HG02763 (cell line): ENCODE measurements at regions not wholly inside any gene's neighbourhood (a gene's known extent, or its start where the extent isn't known, plus 50 kb on each side); places are given as distances from the start of the nearest gene placed in this dataset.
"Not testable (repeated sequence)": the region's sequence is repeated elsewhere in the genome, so short reads cannot be mapped to it uniquely, and the experiment has no call there.

ENCODE experiments used
- ATAC-seq: cut with Tn5 transposase; IDR thresholded peaks from one replicate; pipeline ENCODE4 v1.9.1; 2021; ENCODE audit warnings: mild to moderate bottlenecking, moderate library complexity; ENCODE audit not compliant: unreplicated experiment

DNA sequence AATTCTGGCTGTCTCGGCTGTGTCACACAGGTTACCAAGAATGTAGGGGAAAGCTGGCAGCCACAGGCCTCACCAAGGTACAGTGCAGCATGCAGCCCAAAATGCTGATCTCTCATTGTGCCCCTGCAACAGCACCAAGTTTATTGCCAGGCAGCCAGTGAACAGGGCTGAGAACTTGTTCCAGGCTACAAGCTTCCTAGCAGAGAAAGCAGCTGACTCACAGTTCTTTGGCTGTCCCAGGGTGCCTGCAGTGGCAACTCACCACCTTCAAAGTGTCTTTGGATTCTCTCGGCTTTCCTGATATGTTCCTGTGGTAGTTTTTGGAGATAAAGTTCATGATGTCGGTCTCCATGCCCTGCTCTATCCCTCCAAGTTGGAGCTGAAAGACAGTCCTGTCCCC, 719.1 kb upstream of the ANO3 start:
- no peak for ATAC-seq

DNA sequence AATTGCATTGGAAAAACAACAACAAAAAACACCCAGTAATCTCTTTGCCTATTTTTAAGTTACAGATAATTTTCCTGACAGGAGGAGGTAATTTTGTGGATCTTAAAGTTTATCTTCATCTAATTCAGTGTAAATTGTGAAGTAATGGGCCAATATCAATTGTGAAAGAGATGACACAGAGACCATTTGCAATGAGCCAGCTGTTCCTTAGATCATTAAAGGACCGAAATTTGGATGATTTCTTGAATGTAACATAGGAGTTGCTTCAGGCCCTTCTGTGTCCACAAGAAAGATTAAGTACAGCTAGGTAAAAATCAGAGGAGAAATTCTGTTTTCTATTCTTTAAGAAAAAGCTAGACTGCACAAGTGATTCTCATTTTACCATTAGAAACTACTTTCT, 718.5 kb upstream of the ANO3 start:
- ATAC-seq: no peak

DNA sequence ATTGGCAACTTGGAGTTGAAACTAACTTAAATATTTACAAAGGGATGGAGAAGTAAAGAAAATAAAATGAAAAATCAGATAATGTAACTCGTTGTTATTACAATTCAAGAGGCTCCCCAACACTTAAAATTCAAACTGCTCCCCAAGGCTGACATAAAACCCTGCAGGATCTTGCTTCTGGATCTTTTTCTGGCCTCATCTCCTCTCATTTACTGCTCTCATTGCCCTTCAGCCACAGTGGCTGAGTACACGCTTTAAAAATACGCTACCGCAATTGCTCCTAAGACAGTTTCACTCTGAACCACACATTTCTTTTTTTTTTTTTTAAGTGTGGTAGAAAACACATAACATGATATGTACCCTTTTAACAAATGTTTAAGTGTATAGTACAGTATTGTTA, 718.1 kb upstream of the ANO3 start:
- no peak for ATAC-seq

DNA sequence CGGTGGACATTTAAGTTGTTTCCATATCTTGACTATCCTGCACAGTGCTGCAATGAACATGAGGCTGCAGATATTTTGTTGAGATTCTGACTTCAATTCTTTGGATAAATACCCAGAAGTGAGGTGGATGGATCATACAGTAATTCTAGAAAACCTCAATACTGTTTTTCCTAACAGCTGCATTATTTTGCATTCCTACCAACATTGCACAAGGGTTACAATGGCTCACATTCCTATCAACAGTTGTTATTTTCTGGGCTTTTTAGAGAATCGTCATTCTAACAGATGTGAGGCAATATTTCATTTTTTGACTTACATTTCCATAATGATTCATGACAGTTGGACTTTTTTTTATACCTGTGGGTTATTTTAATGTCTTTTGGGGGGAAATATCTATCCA, 716.9 kb upstream of the ANO3 start:
- ATAC-seq: no peak

DNA sequence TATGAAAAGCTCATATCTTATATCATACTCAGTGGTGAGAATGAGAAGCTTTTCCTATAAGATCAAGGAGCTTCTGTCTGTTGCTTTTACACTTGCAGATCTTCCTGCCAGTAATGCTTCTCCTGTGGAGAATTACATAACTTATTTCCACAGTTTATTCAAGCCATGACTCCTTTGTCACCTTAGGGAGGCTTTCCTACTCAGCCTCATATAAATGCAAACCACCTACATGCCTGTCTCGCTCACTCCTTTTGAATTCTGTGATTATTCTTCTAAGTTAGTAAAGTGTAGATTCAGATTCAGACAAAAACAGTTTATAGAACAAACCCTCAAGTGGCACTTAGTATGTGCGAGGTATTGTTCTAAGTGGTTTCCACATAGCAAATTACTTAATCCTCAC, 716.1 kb upstream of the ANO3 start:
- no peak for ATAC-seq

DNA sequence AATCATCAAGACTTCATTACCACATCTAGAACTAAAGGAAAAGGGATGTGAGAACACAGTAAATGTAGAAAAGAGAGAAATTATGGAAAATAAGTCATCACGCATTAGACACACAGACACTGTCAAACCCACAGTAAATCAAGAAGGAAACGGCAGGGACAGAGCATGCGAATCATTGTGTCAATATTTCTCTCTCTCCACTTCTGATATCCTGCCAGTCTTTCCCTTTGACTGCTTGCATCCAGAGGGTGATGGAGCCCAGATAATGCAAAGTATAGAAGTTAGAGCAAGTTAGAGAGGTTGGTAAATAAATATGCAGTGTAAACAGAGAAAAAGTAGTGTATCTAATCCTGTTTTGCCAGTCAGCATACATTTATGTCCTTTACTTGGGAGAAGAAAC, 706.8 kb upstream of the ANO3 start:
- no peak for ATAC-seq

DNA sequence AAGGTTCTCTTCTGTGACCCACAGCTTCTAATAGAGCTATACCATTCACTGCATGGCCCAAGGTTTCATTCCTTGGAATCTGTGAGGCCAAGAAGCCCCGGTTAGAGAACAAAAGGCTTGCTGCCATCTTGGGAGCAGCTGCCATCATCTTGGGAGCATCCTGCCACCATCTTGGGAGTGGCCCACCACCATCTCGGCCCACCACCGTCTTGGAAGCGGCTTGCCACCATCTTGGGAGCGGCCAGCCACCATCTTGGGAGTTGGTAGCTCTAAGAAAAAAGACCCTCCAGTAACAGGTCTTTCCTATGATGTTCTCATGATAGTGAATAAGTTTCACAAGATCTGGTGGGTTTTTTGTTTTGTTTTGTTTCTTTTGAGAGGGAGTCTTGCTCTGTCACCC, 703.9 kb upstream of the ANO3 start:
- no peak for ATAC-seq

DNA sequence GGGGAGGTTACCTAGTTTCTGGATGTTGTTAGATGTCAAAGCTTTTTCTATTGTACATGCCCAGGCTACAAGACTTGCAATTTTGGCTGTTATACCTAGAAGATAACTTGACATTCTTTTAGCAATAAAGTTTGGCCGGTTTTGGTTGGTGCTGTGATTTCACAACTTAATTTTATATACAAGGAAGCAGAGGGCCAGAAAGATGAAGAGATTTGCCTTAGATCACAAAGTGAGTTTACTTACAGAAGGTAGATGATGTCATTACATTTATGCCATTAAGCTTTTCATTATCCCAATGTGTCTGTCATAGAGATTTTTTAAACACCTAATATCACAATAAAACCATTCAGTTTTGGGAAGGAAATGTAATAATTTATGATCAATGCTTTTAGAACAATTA, 698.7 kb upstream of the ANO3 start:
- no peak for ATAC-seq

DNA sequence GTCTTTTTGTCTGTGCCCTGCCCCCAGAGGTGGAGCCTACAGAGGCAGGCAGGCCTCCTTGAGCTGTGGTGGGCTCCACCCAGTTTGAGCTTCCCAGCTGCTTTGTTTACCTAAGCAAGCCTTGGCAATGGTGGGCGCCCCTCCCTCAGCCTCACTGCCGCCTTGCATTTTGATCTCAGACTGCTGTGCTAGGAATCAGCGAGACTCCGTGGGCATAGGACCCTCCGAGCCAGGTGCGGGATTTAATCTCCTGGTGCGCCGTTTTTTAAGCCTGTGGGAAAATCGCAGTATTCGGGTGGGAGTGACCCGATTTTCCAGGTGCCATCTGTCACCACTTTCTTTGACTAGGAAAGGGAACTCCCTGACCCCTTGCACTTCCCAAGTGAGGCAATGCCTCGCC, 682.7 kb upstream of the ANO3 start:
- not testable (repeated sequence) for ATAC-seq

DNA sequence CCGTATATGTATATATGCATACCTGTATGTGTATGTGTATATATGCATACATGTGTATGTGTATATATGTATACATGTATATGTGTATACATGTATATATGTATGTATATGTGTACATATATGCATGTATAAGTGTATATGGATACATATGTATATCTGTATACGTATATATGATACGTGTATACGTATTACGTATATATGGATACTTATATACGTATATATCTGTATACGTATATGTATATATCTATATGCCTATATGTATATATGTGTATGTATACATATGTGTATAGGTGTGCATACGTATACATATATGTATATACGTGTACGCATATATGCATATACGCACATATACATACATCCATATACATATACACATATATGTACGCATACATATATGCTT, 681.6 kb upstream of the ANO3 start:
- ATAC-seq: no peak

DNA sequence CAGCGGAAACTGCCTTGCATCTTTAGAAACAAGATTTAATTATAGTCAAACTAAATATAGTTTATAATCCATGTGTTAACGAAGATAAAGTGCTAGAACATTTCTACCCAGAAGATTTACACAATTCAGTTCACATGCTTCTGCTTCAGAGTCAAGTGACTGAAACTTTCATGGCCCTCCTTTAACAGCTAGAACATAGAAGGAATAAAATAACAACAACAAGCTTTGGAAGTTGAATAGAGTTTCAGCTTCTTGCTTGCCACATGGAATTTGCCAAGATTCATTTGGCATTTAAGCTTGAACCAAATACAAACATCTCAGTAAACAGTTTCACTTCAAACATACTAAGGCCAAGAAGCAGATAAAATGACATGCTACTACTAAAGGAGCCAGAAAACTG, 676.3 kb upstream of the ANO3 start:
- no peak for ATAC-seq

DNA sequence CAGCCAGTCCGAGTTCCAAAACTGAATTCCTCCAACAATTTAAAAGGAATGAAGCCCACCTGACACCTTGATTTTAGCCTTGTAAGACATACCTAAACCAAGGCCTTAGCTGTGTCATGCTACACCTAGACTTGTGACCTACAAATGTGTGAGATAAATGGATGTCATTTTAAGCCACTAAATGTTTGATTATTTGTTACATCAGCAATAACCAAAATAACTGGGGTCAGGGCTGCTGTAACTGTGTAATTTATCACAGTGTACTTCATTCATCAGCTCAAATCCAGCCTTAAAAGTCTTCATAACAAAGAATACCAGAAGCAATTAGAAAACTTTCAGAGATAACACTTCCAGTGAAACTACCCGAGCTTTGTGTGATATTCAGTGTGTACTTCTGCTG, 673.0 kb upstream of the ANO3 start:
- ATAC-seq: no peak

DNA sequence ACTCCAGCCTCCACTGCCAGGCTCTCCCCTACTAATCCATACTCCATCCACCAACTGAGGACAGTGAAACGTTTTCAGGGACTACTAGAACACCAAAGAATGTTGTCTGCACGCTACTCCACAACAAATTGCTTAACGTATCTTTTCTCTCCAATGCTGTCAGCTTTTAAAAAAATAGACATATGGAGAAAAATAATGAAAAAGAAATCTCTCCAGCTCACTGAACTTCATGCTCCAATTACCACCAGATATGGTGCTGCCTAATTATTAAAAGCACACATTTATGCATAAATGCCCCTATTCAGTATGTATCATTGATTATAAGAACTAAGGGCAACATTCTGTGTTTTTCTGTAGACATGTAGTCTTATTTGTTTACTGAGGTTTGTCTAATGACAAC, 672.2 kb upstream of the ANO3 start:
- no peak for ATAC-seq

DNA sequence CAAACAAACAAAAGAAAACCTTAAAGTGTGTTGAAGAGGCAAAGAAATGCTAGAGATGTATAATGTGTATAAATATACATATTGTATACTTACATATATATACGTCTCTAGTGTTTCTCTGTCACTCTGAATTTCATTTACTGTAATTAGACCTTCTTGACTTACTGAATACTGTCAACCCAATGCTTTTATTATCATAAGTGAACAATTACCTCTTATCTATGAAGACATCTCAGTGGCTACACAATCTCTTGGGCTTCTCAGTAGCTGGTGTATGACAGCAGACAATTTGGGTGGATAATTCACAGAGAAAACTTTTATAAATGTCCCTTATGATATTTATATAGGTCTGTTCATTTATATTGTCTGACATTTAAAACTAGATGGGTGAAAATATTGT, 664.1 kb upstream of the ANO3 start:
- ATAC-seq: no peak

DNA sequence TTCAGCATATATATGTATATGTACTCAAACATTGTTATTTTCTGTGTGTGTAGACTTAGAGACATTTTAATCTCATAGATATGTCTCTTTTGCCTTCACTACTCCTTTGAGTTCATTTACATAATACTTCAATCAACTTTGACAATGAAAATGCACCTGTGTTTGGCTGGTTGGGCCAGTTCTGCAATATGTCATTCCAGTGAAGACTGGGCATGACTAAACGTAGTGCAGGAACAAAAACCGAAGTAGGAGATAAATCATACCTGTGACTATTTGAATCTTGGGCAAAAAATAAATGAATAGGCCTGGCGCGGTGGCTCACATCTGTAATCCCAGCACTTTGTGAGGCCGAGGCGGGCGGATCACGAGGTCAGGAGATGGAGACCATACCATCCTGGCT, 640.0 kb upstream of the ANO3 start:
- ATAC-seq: no peak

DNA sequence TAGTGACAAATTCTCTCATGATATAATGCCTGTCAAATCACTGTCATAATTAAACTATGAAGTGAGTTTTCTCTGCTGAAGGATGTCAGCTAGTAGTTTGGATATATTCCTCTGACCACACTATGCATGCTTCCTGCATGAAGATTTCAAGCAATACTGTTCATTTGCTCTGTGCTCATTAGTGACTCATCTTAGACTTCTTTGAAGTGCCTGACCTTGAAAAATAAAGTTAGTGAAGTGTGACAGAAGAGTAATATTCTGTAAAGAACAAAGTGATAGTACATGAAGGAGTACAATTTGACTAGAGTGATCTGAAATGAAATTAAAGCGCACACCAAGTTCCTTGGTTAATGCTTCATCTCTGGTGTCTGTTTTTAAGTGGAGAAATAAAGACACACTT, 629.5 kb upstream of the ANO3 start:
- no peak for ATAC-seq

DNA sequence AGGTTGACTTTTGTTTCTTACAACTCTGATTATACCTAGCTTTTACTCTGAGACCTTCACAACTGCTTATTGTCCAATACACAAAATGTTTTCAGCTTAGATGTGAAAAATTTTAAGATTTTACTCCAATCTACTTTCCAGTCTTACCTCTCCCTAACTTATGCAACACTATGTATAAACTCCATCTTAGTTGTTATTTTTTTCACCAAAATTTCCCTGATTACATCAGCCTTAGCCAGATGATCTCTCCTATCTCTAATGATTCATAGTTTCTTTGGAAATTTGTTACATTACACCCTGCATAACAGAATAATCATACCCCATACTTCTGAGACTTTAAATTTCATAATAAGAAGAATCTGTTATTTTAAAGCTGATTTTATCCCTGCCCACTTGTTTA, 621.0 kb upstream of the ANO3 start:
- ATAC-seq: no peak

DNA sequence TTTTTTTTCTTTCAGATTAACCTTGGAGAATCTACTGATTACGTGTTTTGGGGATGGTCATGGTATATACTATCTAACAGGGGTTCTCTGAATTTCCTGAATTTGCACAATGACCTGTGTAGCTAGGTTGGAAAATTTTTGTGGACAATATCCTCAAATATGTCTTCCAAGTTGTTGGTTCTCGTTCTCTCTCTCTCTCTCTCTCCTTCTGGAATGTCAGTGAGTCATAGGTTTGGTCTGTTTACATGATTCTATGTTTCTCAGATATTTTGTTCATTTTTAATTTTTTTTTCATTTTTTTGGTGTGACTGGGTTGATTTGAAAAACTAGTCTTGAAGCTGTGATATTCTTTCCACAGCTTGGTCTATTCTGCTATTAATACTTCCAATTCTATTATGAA, 604.0 kb upstream of the ANO3 start:
- ATAC-seq: no peak

DNA sequence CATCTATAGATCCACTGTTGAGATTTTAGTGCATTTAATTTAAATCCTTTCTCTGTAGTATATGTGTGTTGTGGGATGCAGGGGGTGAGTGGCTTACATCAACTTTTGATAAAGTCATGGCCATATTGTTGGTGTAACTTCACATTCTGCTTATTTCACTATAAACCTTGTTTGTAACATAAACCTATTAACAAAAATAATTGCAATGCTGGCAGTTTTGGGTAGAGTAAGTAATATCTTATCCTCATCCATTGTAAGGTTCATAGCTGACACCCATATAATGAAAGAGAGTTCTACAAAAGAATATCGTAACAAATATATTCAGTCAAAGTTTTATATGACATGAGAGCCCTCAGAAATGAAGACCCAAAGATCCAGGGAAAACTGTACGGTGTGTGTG, 601.7 kb upstream of the ANO3 start:
- ATAC-seq: no peak

DNA sequence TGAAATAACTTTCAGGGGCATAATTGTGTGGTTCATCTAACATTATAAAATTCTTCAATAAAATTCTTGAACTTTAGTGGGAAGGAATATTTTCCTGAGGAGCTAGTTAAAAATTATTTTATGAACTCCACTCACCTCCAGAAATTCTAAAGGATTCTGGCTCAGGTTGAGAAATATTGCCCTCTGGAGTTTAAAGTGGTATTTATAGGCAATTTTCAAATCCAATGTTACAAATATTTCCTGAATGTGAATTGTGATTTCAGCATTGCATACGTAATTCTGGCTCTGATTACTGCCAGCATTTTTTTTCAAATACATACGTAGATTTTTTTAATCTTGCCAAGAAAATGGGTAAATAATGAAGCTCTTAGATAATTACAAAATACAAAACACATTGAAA, 598.2 kb upstream of the ANO3 start:
- no peak for ATAC-seq

DNA sequence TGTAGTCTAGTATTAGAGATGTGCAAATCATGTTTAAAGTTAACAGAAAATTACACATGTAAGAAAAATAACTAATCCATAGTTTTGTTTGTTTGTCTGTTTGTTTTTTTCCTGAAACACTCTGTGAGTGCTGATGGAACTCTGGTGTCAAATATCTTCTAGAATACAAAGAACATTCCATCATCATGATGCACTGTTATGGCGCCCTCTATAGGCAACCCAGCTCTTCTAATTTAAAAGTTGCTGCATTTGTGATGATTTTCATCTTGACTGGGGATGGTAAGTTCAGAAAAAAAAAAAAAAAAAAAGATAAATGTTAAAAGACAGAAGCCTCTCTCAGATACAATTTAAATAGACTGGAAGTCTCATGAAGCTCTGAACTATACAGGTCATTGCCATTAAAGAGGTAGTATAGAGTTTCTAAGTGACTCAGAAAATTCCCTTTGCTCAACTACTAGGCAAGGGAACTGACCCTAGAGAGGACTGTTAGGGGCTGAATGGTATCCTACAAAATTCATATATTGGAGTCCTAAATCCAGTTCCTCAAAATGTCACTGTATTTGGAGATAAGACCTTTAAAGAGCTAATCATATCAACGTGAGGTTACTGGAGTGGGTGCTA, 597.2 kb upstream of the ANO3 start:
- no peak for ATAC-seq

DNA sequence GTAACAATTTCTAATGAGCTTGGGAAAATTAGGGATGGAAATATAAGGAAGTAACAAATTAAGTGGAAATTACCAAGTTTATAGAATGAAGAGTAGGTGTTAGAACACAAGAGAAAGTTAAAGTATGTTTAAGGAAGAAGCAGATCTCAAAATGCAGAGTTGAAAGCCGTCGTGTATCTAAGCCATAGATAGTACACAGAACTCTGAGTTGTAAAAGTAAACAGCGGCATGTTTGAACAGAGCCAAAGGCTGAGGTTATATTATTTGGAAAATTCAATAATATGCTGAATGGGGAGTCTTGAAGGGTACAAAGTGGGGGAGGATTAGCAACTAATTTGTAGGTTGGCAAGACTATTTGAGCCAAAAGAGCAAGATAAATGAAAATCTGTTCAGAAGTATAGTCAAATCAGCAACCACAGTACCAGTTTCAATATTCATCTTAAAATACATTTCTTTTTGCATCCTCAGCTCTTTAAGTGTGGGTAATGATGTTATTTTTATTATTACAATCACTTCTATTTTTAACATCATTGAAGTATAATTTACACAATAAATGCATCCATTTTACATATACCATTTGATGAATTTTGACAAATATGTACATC, 594.8 kb upstream of the ANO3 start:
- ATAC-seq: no peak

DNA sequence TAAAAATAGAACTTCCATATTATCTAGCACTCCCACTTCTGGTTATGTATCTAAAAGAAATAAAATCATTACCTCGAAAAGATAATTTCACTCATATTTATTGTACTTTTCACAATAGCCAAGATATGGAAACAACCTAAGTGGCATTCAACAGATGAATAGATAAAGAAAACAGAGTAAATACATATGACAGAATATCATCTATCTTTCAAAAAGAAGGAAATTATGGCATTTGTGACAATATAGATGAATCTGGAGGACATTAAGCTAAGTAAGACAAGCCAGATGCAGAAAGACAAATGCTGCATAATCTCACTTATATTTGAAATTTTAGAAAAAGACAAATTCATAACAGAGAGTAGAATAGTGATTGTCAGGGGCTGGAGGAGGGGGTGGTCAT, 590.0 kb upstream of the ANO3 start:
- ATAC-seq: no peak
